WTC11 (cell line): ENCODE measurements at regions not wholly inside any gene's neighbourhood (a gene's known extent, or its start where the extent isn't known, plus 50 kb on each side); places are given as distances from the start of the nearest gene placed in this dataset.

Experiments used
- ATAC-seq: fragments of 200-7000 bp; cut with Tn5 transposase; 2 replicates; pipeline ENCODE4 v1.10.0; 2021; ENCODE audit warnings: mild to moderate bottlenecking, moderate library complexity
- CTCF ChIA-PET: fragments of 300-600 bp; sonication (Branson Sonifier 250); formaldehyde crosslinking; loops from one replicate; lab custom pipeline; 2021; ENCODE audit warnings: antibody characterized with exemption; lab: Charles Lee
- POLR2A ChIA-PET: fragments of 350-600 bp; sonication (Branson Sonifier 250); formaldehyde crosslinking; loops from one replicate; lab custom pipeline; 2021; ENCODE audit warnings: antibody characterized with exemption; lab: Charles Lee
- DNase-seq: peaks from one replicate; pipeline ENCODE4 v3.0.0; 2021; ENCODE audit warnings: low spot score
- H3K27ac Mint-ChIP-seq: 2 replicates; pipeline ENCODE4 v1.8.0; 2021; ENCODE audit warnings: mixed read lengths
- H3K27me3 Mint-ChIP-seq: 2 replicates; pipeline ENCODE4 v1.8.0; 2021; ENCODE audit warnings: low read depth, mild to moderate bottlenecking, moderate library complexity, mixed read lengths
- H3K36me3 Mint-ChIP-seq: 2 replicates; pipeline ENCODE4 v1.8.0; 2021; ENCODE audit warnings: mixed read lengths
- H3K4me1 Mint-ChIP-seq: 2 replicates; pipeline ENCODE4 v1.8.0; 2022; ENCODE audit warnings: mixed read lengths
- H3K4me3 Mint-ChIP-seq: 2 replicates; pipeline ENCODE4 v1.8.0; 2021; ENCODE audit warnings: mild to moderate bottlenecking, moderate library complexity, mixed read lengths
- H3K9me3 Mint-ChIP-seq: 2 replicates; pipeline ENCODE4 v1.8.0; 2021; ENCODE audit warnings: mixed read lengths
- AR ChIP-seq: fragments of 250-450 bp; sonication (Bioruptor Pico); IDR thresholded peaks from 2 replicates; pipeline ENCODE4 v1.9.0; 2021; ENCODE audit warnings: mild to moderate bottlenecking
- ARID4B ChIP-seq: sonication (generic); formaldehyde crosslinking; IDR thresholded peaks from 2 replicates; pipeline ENCODE4 v1.8.0; 2023; ENCODE audit warnings: missing genetic modification reagents, mild to moderate bottlenecking, borderline replicate concordance
- CTCF ChIP-seq: fragments of 200-600 bp; IDR thresholded peaks from 2 replicates; pipeline ENCODE4 v1.8.0; 2022; ENCODE audit warnings: antibody characterized with exemption
- E2F4 ChIP-seq: sonication (generic); formaldehyde crosslinking; IDR thresholded peaks from 2 replicates; pipeline ENCODE4 v1.8.1; 2022; ENCODE audit warnings: low read depth, mild to moderate bottlenecking, moderate library complexity, missing genetic modification reagents, borderline replicate concordance
- ETV6 ChIP-seq: sonication (generic); formaldehyde crosslinking; IDR thresholded peaks from 2 replicates; pipeline ENCODE4 v1.8.1; 2022; ENCODE audit warnings: mild to moderate bottlenecking, missing genetic modification reagents
- FOXJ3 ChIP-seq: sonication (generic); formaldehyde crosslinking; IDR thresholded peaks from 2 replicates; pipeline ENCODE4 v1.9.0; 2021; ENCODE audit warnings: missing genetic modification reagents, mild to moderate bottlenecking, borderline replicate concordance
- FOXP4 ChIP-seq: sonication (generic); formaldehyde crosslinking; IDR thresholded peaks from 2 replicates; pipeline ENCODE4 v1.8.0; 2022; ENCODE audit warnings: mild to moderate bottlenecking, missing genetic modification reagents
- HMGA2 ChIP-seq: fragments of 250-450 bp; sonication (Bioruptor Pico); IDR thresholded peaks from 2 replicates; pipeline ENCODE4 v1.4.0; 2021; ENCODE audit warnings: mild to moderate bottlenecking, moderate library complexity
- HMGXB4 ChIP-seq: sonication (generic); formaldehyde crosslinking; IDR thresholded peaks from 2 replicates; pipeline ENCODE4 v1.8.1; 2023; ENCODE audit warnings: mild to moderate bottlenecking, moderate library complexity, missing genetic modification reagents
- MAX ChIP-seq: sonication (generic); formaldehyde crosslinking; IDR thresholded peaks from 2 replicates; pipeline ENCODE4 v1.8.0; 2022; ENCODE audit warnings: mild to moderate bottlenecking, missing genetic modification reagents
- MYBL2 ChIP-seq: sonication (generic); formaldehyde crosslinking; IDR thresholded peaks from 2 replicates; pipeline ENCODE4 v1.8.1; 2023; ENCODE audit warnings: mild to moderate bottlenecking, moderate library complexity, missing genetic modification reagents
- NFATC4 ChIP-seq: fragments of 250-450 bp; sonication (Bioruptor Pico); IDR thresholded peaks from 2 replicates; pipeline ENCODE4 v1.9.0; 2021; ENCODE audit warnings: mild to moderate bottlenecking
- NR1H2 ChIP-seq: sonication (generic); formaldehyde crosslinking; IDR thresholded peaks from 2 replicates; pipeline ENCODE4 v1.9.0; 2021; ENCODE audit warnings: mild to moderate bottlenecking, moderate library complexity, missing genetic modification reagents
- OVOL2 ChIP-seq: fragments of 250-450 bp; sonication (Bioruptor Pico); IDR thresholded peaks from 2 replicates; pipeline ENCODE4 v1.9.0; 2021; ENCODE audit warnings: mild to moderate bottlenecking, borderline replicate concordance
- RORB ChIP-seq: fragments of 250-450 bp; sonication (Bioruptor Pico); IDR thresholded peaks from 2 replicates; pipeline ENCODE4 v1.9.0; 2021; ENCODE audit warnings: mild to moderate bottlenecking
- SMAD3 ChIP-seq: sonication (generic); formaldehyde crosslinking; IDR thresholded peaks from 2 replicates; pipeline ENCODE4 v1.8.0; 2022; ENCODE audit warnings: missing genetic modification reagents, mild to moderate bottlenecking, borderline replicate concordance
- STAT6 ChIP-seq: sonication (generic); formaldehyde crosslinking; conservative IDR thresholded peaks from 2 replicates; pipeline ENCODE4 v1.8.1; 2023; ENCODE audit warnings: mild to moderate bottlenecking, low read depth, missing genetic modification reagents, moderate library complexity
- ZNF219 ChIP-seq: sonication (generic); formaldehyde crosslinking; IDR thresholded peaks from 2 replicates; pipeline ENCODE4 v1.8.0; 2023; ENCODE audit warnings: missing genetic modification reagents, mild to moderate bottlenecking, borderline replicate concordance
- ZNF423 ChIP-seq: fragments of 250-450 bp; sonication (Bioruptor Pico); IDR thresholded peaks from 2 replicates; pipeline ENCODE4 v2.1.2; 2022; ENCODE audit warnings: mild to moderate bottlenecking, moderate library complexity

GRCh38 chr5:52255308-52255707 is 532.4 kb upstream of the ITGA1 start:
- TF ChIP-seq FOXP4 (CRISPR knock-in tag) (no peak), NFATC4 (CRISPR knock-in tag) (no peak), ETV6 (no peak), HMGXB4 (CRISPR knock-in tag) (no peak), SMAD3 (CRISPR knock-in tag) (no peak), STAT6 (CRISPR knock-in tag) (no peak), MYBL2 (CRISPR knock-in tag) (no peak), E2F4 (no peak), ZNF219 (CRISPR knock-in tag) (no peak), ARID4B (CRISPR knock-in tag) (no peak), ZNF423 (no peak), RORB (no peak)
- ATAC-seq (no peak), DNase-seq (no peak)
- Mint-ChIP-seq H3K27ac (no peak overlapping the region), H3K4me3 (no peak overlapping the region), H3K36me3 (no peaks in the 10 kb centered on the region), H3K9me3 (no peaks in the 10 kb centered on the region), H3K4me1 (no peaks in the 10 kb centered on the region), H3K27me3 (no peaks in the 10 kb centered on the region)
- POLR2A ChIA-PET: no interaction called here
- CTCF ChIA-PET: no interaction called here

GRCh38 chr5:52262844-52263243 is 524.9 kb upstream of the ITGA1 start:
- CTCF ChIA-PET: no interaction called here
- DNase-seq (no peak), ATAC-seq (no peak)
- POLR2A ChIA-PET: no interaction called here
- no peaks in the 10 kb centered on the region for H3K9me3 Mint-ChIP-seq
- H3K36me3 Mint-ChIP-seq: no peaks in the 10 kb centered on the region
- H3K4me3 Mint-ChIP-seq: no peak overlapping the region
- no peaks in the 10 kb centered on the region for H3K27me3 Mint-ChIP-seq
- no peak overlapping the region for H3K27ac Mint-ChIP-seq
- H3K4me1 Mint-ChIP-seq: no peaks in the 10 kb centered on the region
- TF ChIP-seq ZNF423 (no peak), NR1H2 (no peak), NFATC4 (CRISPR knock-in tag) (no peak), HMGA2 (CRISPR knock-in tag) (no peak), ETV6 (no peak), FOXJ3 (CRISPR knock-in tag) (no peak), OVOL2 (no peak), CTCF (no peak), AR (CRISPR knock-in tag) (no peak), MAX (CRISPR knock-in tag) (no peak)
